WTC11 (cell line): ENCODE measurements at regions not wholly inside any gene's neighbourhood (a gene's known extent, or its start where the extent isn't known, plus 50 kb on each side); places are given as distances from the start of the nearest gene placed in this dataset.

Experiments
- ATAC-seq: fragments of 200-7000 bp; cut with Tn5 transposase; 2 replicates; pipeline ENCODE4 v1.10.0; 2021; ENCODE audit warnings: mild to moderate bottlenecking, moderate library complexity
- CTCF ChIA-PET: fragments of 300-600 bp; sonication (Branson Sonifier 250); formaldehyde crosslinking; loops from one replicate; lab custom pipeline; 2021; ENCODE audit warnings: antibody characterized with exemption; lab: Charles Lee
- POLR2A ChIA-PET: fragments of 350-600 bp; sonication (Branson Sonifier 250); formaldehyde crosslinking; loops from one replicate; lab custom pipeline; 2021; ENCODE audit warnings: antibody characterized with exemption; lab: Charles Lee
- DNase-seq: peaks from one replicate; pipeline ENCODE4 v3.0.0; 2021; ENCODE audit warnings: low spot score
- H3K27ac Mint-ChIP-seq: 2 replicates; pipeline ENCODE4 v1.8.0; 2021; ENCODE audit warnings: mixed read lengths
- H3K27me3 Mint-ChIP-seq: 2 replicates; pipeline ENCODE4 v1.8.0; 2021; ENCODE audit warnings: low read depth, mild to moderate bottlenecking, moderate library complexity, mixed read lengths
- H3K36me3 Mint-ChIP-seq: 2 replicates; pipeline ENCODE4 v1.8.0; 2021; ENCODE audit warnings: mixed read lengths
- H3K4me1 Mint-ChIP-seq: 2 replicates; pipeline ENCODE4 v1.8.0; 2022; ENCODE audit warnings: mixed read lengths
- H3K4me3 Mint-ChIP-seq: 2 replicates; pipeline ENCODE4 v1.8.0; 2021; ENCODE audit warnings: mild to moderate bottlenecking, moderate library complexity, mixed read lengths
- H3K9me3 Mint-ChIP-seq: 2 replicates; pipeline ENCODE4 v1.8.0; 2021; ENCODE audit warnings: mixed read lengths
- AR ChIP-seq: fragments of 250-450 bp; sonication (Bioruptor Pico); IDR thresholded peaks from 2 replicates; pipeline ENCODE4 v1.9.0; 2021; ENCODE audit warnings: mild to moderate bottlenecking
- ARID4B ChIP-seq: sonication (generic); formaldehyde crosslinking; IDR thresholded peaks from 2 replicates; pipeline ENCODE4 v1.8.0; 2023; ENCODE audit warnings: missing genetic modification reagents, mild to moderate bottlenecking, borderline replicate concordance
- CBFB ChIP-seq: sonication (generic); formaldehyde crosslinking; IDR thresholded peaks from 2 replicates; pipeline ENCODE4 v1.8.1; 2022; ENCODE audit warnings: mild to moderate bottlenecking, low read depth, missing genetic modification reagents
- GTF2I ChIP-seq: fragments of 250-450 bp; sonication (Bioruptor Pico); conservative IDR thresholded peaks from 2 replicates; pipeline ENCODE4 v1.4.0; 2021; ENCODE audit warnings: mild to moderate bottlenecking
- JAZF1 ChIP-seq: fragments of 250-450 bp; sonication (Bioruptor Pico); IDR thresholded peaks from 2 replicates; pipeline ENCODE4 v1.9.0; 2021; ENCODE audit warnings: moderate library complexity, mild to moderate bottlenecking, inconsistent platforms
- KAT7 ChIP-seq: sonication (generic); formaldehyde crosslinking; IDR thresholded peaks from 2 replicates; pipeline ENCODE4 v1.8.1; 2023; ENCODE audit warnings: missing genetic modification reagents, mild to moderate bottlenecking, borderline replicate concordance
- MXD4 ChIP-seq: fragments of 250-450 bp; sonication (Bioruptor Pico); IDR thresholded peaks from 2 replicates; pipeline ENCODE4 v1.8.0; 2021; ENCODE audit warnings: mild to moderate bottlenecking, moderate library complexity, borderline replicate concordance
- NR3C1 ChIP-seq: sonication (generic); formaldehyde crosslinking; conservative IDR thresholded peaks from 2 replicates; pipeline ENCODE4 v1.8.1; 2023; ENCODE audit warnings: low read depth, mild to moderate bottlenecking, missing genetic modification reagents
- PRRX2 ChIP-seq: fragments of 250-450 bp; sonication (Bioruptor Pico); IDR thresholded peaks from 2 replicates; pipeline ENCODE4 v1.8.0; 2021; ENCODE audit warnings: mild to moderate bottlenecking
- RELA ChIP-seq: sonication (generic); formaldehyde crosslinking; IDR thresholded peaks from 2 replicates; pipeline ENCODE4 v1.8.1; 2022; ENCODE audit warnings: missing genetic modification reagents, mild to moderate bottlenecking, borderline replicate concordance
- ZNF232 ChIP-seq: sonication (generic); formaldehyde crosslinking; IDR thresholded peaks from 2 replicates; pipeline ENCODE4 v1.8.0; 2022; ENCODE audit warnings: mild to moderate bottlenecking, missing genetic modification reagents
- ZNF263 ChIP-seq: sonication (generic); formaldehyde crosslinking; IDR thresholded peaks from 2 replicates; pipeline ENCODE4 v1.8.1; 2022; ENCODE audit warnings: low read depth, mild to moderate bottlenecking, moderate library complexity, missing genetic modification reagents
- ZNF532 ChIP-seq: fragments of 250-450 bp; sonication (Bioruptor Pico); IDR thresholded peaks from 2 replicates; pipeline ENCODE4 v1.9.0; 2021; ENCODE audit warnings: mild to moderate bottlenecking, borderline replicate concordance
- TF ChIP-seq, protein P1 (sequence below): sonication (generic); formaldehyde crosslinking; IDR thresholded peaks from 2 replicates; pipeline ENCODE4 v1.8.1; 2023; ENCODE audit warnings: mild to moderate bottlenecking, missing genetic modification reagents
- TF ChIP-seq, protein P2 (sequence below): fragments of 200-600 bp; IDR thresholded peaks from 2 replicates; pipeline ENCODE4 v1.8.0; 2022; ENCODE audit warnings: antibody characterized with exemption
- TF ChIP-seq, protein P3 (sequence below): sonication (generic); formaldehyde crosslinking; conservative IDR thresholded peaks from 2 replicates; pipeline ENCODE4 v1.8.1; 2022; ENCODE audit warnings: mild to moderate bottlenecking, missing genetic modification reagents
- TF ChIP-seq, protein P4 (sequence below): sonication (generic); formaldehyde crosslinking; IDR thresholded peaks from 2 replicates; pipeline ENCODE4 v1.8.0; 2022; ENCODE audit warnings: mild to moderate bottlenecking, missing genetic modification reagents

DNA sequence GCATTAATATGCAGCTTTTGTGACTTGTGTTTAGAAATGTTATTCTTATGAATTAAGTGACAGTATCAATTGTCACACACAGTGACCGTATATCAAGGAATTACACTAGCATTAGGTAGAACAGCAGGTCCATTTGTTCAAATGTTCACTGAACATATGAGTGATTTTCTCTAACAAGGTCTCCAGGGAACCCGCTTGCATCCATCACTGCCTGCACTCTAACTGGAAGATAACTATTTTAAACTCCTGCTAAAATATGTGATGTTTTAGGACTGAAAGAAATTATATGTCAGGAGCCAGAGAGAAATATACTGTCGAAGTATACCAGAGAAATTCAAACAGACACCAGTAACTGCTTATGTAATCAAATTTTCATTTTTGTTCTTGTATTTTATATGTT, 1395.7 kb downstream of the PCDH18 start (continued):
- TF ChIP-seq, protein P1, sequence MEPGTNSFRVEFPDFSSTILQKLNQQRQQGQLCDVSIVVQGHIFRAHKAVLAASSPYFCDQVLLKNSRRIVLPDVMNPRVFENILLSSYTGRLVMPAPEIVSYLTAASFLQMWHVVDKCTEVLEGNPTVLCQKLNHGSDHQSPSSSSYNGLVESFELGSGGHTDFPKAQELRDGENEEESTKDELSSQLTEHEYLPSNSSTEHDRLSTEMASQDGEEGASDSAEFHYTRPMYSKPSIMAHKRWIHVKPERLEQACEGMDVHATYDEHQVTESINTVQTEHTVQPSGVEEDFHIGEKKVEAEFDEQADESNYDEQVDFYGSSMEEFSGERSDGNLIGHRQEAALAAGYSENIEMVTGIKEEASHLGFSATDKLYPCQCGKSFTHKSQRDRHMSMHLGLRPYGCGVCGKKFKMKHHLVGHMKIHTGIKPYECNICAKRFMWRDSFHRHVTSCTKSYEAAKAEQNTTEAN (CRISPR knock-in tag) = no peak
- TF ChIP-seq CBFB (CRISPR knock-in tag) = no peak

- ATAC-seq = no peak
- TF ChIP-seq JAZF1 (CRISPR knock-in tag) (no peak), PRRX2 (CRISPR knock-in tag) (no peak), MXD4 (CRISPR knock-in tag) (no peak), ZNF532 (CRISPR knock-in tag) (no peak), ZNF263 (CRISPR knock-in tag) (no peak), ARID4B (CRISPR knock-in tag) (no peak), NR3C1 (CRISPR knock-in tag) (no peak), ZNF232 (CRISPR knock-in tag) (no peak), KAT7 (CRISPR knock-in tag) (no peak), RELA (CRISPR knock-in tag) (no peak), AR (CRISPR knock-in tag) (no peak), GTF2I (no peak)
- TF ChIP-seq, protein P2, sequence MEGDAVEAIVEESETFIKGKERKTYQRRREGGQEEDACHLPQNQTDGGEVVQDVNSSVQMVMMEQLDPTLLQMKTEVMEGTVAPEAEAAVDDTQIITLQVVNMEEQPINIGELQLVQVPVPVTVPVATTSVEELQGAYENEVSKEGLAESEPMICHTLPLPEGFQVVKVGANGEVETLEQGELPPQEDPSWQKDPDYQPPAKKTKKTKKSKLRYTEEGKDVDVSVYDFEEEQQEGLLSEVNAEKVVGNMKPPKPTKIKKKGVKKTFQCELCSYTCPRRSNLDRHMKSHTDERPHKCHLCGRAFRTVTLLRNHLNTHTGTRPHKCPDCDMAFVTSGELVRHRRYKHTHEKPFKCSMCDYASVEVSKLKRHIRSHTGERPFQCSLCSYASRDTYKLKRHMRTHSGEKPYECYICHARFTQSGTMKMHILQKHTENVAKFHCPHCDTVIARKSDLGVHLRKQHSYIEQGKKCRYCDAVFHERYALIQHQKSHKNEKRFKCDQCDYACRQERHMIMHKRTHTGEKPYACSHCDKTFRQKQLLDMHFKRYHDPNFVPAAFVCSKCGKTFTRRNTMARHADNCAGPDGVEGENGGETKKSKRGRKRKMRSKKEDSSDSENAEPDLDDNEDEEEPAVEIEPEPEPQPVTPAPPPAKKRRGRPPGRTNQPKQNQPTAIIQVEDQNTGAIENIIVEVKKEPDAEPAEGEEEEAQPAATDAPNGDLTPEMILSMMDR = no peak
- TF ChIP-seq, protein P3, sequence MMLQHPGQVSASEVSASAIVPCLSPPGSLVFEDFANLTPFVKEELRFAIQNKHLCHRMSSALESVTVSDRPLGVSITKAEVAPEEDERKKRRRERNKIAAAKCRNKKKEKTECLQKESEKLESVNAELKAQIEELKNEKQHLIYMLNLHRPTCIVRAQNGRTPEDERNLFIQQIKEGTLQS (CRISPR knock-in tag) = no peak
- TF ChIP-seq, protein P4, sequence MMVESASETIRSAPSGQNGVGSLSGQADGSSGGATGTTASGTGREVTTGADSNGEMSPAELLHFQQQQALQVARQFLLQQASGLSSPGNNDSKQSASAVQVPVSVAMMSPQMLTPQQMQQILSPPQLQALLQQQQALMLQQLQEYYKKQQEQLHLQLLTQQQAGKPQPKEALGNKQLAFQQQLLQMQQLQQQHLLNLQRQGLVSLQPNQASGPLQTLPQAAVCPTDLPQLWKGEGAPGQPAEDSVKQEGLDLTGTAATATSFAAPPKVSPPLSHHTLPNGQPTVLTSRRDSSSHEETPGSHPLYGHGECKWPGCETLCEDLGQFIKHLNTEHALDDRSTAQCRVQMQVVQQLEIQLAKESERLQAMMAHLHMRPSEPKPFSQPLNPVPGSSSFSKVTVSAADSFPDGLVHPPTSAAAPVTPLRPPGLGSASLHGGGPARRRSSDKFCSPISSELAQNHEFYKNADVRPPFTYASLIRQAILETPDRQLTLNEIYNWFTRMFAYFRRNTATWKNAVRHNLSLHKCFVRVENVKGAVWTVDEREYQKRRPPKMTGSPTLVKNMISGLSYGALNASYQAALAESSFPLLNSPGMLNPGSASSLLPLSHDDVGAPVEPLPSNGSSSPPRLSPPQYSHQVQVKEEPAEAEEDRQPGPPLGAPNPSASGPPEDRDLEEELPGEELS (CRISPR knock-in tag) = no peak
- TF ChIP-seq, all 79 proteins: peak for 0
- H3K27me3 Mint-ChIP-seq = no peaks in the 10 kb centered on the region
- ChIA-PET CTCF (no interaction called here), POLR2A (no interaction called here)
- DNase-seq = no peak
- no peaks in the 10 kb centered on the region for H3K36me3 Mint-ChIP-seq
- H3K27ac Mint-ChIP-seq = no peak overlapping the region
- H3K4me1 Mint-ChIP-seq = no peaks in the 10 kb centered on the region
- peaks cover 16% of the 10 kb centered on the region for H3K9me3 Mint-ChIP-seq
- H3K4me3 Mint-ChIP-seq = no peak overlapping the region
Measured at GRCh38 chr4:136124251-136124745, 1408.0 kb downstream of the PCDH18 start.
